CD4-positive, alpha-beta T cell treated with Interferon alpha-2 for 1 hour (primary cell): ENCODE measurements at regions not wholly inside any gene's neighbourhood (a gene's known extent, or its start where the extent isn't known, plus 50 kb on each side); places are given as distances from the start of the nearest gene placed in this dataset.
"Not testable (repeated sequence)": the region's sequence is repeated elsewhere in the genome, so short reads cannot be mapped to it uniquely, and the experiment has no call there.

Experiments used
- DNase-seq, 2 donors: peaks; one replicate each; pipeline ENCODE4 v3.0.0-alpha.2; 2020 to 2022

GRCh38 chr13:58379221-58379620 is 747.7 kb downstream of the PCDH17 start:
- no peak for DNase-seq

- DNase-seq = not testable (repeated sequence)
Measured at GRCh38 chr13:58385336-58385735, 753.8 kb downstream of the PCDH17 start.

DNA sequence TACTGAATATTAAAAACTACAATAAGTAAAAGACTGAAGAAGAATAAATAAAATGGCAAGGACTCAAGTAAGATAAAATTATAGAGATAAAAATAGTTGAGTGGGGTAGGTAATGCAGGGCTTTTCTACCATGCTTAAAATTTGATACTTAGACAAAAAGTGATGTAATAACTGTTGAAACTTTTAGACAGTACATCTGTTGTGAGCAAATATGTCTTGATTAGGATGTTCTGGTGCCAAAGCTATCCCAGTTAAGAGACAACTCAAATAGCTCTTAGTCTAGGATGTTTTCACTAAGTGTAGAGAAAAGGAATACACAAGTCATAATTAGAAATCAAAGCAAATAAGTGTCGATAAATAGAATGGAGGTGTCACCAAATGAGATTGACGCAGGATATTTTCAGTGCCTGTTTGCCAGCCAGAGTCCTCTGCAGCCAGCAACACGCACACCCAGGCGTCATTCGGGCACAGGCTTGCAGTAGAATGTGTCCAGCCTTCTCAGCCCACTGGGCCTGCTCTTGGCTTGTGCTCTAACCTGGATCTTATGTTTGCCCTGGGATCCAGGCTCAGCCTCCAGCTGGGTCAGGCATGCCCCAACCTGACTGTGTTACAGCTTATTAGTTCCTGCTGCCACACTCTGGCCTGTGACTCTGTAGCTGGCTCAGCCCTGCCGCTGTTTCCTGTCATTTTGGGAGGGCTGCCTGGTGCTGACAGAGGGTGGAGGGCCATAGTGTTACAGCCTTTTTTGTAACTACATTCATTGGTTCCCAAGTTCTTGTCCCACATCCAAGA is 766.2 kb downstream of the PCDH17 start:
- DNase-seq = no peak

GRCh38 chr13:58399263-58399662 is 767.7 kb downstream of the PCDH17 start:
- DNase-seq = no peak

- no peak for DNase-seq
Measured at GRCh38 chr13:58406545-58406944, 775.0 kb downstream of the PCDH17 start.

GRCh38 chr13:58429917-58430316 is 798.4 kb downstream of the PCDH17 start:
- no peak for DNase-seq

DNA sequence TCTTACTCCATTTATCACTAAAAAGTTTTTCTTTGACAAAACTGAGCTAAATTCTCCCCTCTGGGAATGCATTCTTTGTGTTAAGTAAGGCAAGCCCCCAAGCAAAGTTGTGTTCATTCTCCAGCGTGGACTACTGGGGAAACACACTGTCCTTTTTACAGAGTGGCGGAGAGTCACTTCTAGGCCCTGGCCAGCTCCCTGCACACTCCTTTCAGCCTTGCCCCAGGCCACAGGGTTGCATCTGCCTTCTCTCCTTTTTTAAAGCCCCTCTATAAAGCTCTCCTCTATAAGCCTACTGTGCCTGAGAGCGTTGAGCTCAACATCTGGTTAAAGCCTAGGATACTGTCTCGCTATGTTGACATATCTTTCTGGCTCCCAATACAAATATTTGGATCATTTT is 803.4 kb downstream of the PCDH17 start:
- DNase-seq = no peak

GRCh38 chr13:58437427-58437826 is 805.9 kb downstream of the PCDH17 start:
- DNase-seq = no peak

GRCh38 chr13:58446979-58447378 is 815.4 kb downstream of the PCDH17 start:
- no peak for DNase-seq

GRCh38 chr13:58452123-58452623 is 820.6 kb downstream of the PCDH17 start:
- no peak for DNase-seq

DNA sequence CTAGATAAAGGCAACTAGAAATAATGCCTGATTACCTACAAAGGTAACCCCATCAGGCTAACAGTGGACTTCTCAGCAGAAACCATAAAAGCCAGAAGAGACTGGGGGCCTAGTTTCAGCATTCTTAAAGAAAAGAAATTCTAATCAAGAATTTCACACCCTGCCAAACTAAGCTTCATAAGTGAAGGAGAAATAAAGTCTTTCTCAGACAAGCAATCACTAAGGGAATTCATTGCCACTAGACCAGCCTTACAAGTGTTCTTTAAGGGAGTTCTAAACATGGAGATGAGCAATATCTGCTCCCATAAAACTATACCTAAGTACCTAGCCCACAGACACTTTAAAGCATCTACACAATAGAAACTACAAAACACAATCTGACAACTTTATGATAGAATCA is 823.5 kb downstream of the PCDH17 start:
- DNase-seq = no peak

GRCh38 chr13:58461217-58461616 is 829.7 kb downstream of the PCDH17 start:
- DNase-seq = no peak

- no peak for DNase-seq
Measured at GRCh38 chr13:58463841-58464240, 832.3 kb downstream of the PCDH17 start.

- DNase-seq = no peak
Measured at GRCh38 chr13:58467176-58467575, 835.6 kb downstream of the PCDH17 start.

GRCh38 chr13:58472483-58472882 is 840.9 kb downstream of the PCDH17 start:
- no peak for DNase-seq

GRCh38 chr13:58474581-58474980 is 843.0 kb downstream of the PCDH17 start:
- DNase-seq = no peak

DNA sequence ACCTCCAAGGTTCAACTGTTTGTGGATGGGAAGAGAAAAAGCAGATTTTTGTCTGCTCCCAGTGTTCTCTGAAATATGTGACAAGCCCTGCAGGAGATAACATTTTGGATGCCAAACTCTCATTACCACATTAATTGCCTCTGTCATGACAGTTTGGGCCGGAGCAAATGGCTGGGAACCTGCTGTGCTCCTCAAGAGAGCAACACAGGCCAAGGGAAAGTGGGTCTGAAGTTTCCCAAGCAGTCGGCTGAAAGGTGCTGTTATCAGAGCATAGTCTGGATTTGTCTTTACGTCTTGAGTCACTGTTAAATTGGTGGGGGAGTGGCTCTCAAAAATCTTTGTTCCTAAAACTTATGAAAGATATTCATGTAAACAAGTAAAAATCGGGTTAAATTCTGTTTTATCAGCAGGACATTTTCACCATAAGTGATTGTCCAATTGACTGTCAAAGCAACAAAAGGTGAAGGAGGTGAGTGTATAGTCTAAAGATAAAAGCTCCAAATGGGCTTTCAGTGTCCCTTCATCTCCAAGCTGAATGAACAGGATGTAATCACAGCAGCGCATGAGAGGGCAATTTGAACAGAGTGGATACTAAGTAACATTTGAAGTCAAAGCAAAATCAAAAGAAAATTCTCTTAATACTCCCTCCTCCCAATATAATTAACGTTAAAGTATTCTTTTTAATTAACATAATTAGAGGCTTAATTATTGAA is 844.8 kb downstream of the PCDH17 start:
- DNase-seq = no peak

DNA sequence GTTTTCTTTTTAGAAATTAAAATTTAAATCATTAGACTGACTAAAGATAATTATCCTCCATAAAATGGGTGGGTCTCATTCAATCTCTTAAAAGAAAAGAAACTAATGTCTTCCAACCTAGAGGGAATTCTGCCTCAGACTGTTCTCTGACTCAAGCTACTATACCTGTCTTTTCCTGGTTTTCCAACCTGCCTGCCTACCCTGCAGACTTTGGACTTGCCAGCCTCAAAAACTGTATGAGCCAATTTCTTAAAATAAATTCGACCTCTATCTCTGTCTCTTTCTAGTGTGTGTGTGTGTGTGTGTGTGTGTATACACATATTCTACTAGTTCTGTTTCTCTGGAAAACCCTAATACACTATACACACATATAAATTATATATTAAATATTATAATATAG is 847.3 kb downstream of the PCDH17 start:
- no peak for DNase-seq

DNA sequence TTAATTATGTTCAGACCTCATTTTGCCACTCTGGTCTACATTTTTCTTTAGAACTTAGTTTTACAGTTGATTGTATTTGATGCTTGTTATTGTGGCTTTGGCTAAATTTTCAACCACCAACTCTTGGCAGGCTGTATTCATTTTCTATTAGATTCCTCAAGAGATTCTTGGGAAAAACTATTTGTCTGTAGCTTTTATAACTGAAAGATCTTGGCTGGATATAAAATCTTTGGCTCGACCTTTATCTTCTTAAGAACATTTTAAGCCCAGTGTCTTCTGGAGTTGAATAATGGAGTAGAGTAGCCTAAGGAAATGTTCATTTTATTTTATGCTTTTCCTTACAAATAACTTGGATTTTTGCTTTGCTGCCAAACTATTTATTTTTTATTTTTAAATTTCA is 848.5 kb downstream of the PCDH17 start:
- no peak for DNase-seq

DNA sequence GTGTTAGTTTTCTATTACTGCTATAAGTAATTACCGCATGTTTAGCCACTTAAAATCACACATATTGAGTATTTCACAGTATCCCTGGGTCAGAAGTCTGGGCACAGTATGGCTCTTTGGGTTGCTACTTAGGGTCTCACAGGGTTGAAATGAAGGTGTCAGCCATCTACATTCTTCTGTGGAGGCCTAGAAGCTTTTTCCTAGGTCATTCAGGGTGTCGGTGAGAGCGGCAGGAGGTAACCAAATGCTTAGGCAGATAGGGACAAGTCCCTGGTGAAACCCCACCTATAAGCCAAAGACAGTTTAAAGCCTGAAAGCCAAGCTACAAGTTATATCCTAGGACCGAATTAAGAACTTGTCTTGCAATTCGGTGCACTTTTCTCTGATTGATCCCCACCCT is 856.7 kb downstream of the PCDH17 start:
- no peak for DNase-seq

DNA sequence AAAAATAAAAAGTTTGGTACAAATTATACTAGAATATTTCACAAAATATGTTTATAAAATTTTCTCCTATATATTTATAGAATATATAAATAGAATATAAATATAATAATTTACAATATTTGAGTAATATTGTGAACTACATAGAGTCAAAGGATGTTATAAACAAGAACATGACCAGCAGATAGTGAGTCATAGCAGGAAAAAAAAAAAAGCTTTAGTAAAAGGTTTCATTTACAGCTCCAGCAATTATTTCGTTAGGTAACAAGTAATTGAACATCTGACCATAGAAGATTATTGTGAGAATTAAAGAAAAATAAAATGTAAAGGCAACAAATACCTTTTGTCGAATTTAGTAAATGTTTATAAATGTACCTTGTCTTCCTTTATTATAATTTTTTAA is 864.1 kb downstream of the PCDH17 start:
- DNase-seq = no peak

DNA sequence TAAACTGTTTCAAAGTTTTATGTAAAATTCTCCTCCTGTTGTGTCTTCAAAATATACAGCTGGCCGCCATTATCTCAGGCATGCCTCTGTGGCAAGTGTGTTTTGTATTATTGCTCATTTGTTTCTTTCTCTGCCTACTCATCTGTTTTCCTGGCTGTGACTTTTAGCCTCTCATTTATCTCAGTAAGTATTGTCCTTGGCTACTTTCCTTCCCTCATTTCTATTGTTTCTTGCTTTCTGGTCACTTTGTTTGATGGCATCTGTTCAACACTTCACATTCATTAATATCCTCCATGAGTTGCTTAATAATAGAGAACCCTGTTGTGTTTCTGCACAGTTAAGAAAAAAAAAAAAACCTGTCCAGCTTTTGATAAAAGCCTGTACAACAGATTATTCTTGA is 869.4 kb downstream of the PCDH17 start:
- DNase-seq = no peak

- not testable (repeated sequence) for DNase-seq
Measured at GRCh38 chr13:58504202-58504700, 872.7 kb downstream of the PCDH17 start.
